Endothelial cell of umbilical vein (primary cell): ENCODE measurements at regions not wholly inside any gene's neighbourhood (a gene's known extent, or its start where the extent isn't known, plus 50 kb on each side); places are given as distances from the start of the nearest gene placed in this dataset.

Experiments
- BruUV-seq: library from RNA; stranded (reverse); fragments of 400-500 nt; replicated peaks from 2 replicates; lab custom pipeline; 2021; lab: Mats Ljungman, UMichigan
- CTCF ChIA-PET: fragments of 300-600, 350-600 bp; sonication (Branson Sonifier 250); formaldehyde crosslinking; loops from one replicate; lab custom pipeline; 2021; ENCODE audit warnings: antibody characterized with exemption, inconsistent platforms; lab: Charles Lee
- POLR2A ChIA-PET: fragments of 300-600, 350-600 bp; sonication (Branson Sonifier 250); formaldehyde crosslinking; loops from one replicate; lab custom pipeline; 2021; ENCODE audit warnings: antibody characterized with exemption, inconsistent platforms; lab: Charles Lee
- DNase-seq: peaks from one replicate; pipeline ENCODE4 v3.0.0-alpha.2; 2011; ENCODE audit warnings: low read depth, low spot score
- FAIRE-seq: peaks from 2 replicates; lab custom pipeline; 2011; peaks lifted over from hg19 to GRCh38; lab: Jason Lieb, UNC
- H2AFZ ChIP-seq: 2 replicates; pipeline ENCODE4 v1.6.0; 2012; ENCODE audit warnings: low read depth, low read length, control low read depth, inconsistent platforms
- H3K27ac ChIP-seq: 2 replicates; pipeline ENCODE4 v1.5.1; 2011; ENCODE audit warnings: low read depth, mild to moderate bottlenecking, control low read depth, low read length, moderate library complexity; ENCODE audit not compliant: insufficient read depth
- H3K27me3 ChIP-seq, 2 experiments: 2 replicates each; pipeline versions ENCODE4 v1.6.0 to v1.6.1; 2011; ENCODE audit warnings: low read length in 2 of 2, mixed read lengths in 1 of 2; ENCODE audit not compliant: control insufficient read depth in 2 of 2, insufficient read depth in 2 of 2
- H3K36me3 ChIP-seq, 2 experiments: 2 replicates in 1 of 2; 3 replicates in 1 of 2; pipeline ENCODE4 v1.5.1; 2011; ENCODE audit warnings: low read length in 2 of 2, mild to moderate bottlenecking in 1 of 2, moderate library complexity in 1 of 2; ENCODE audit not compliant: control insufficient read depth in 2 of 2, insufficient read depth in 2 of 2; ENCODE audit errors: extremely low read depth in 1 of 2
- H3K4me1 ChIP-seq: 3 replicates; pipeline ENCODE4 v1.5.1; 2011; ENCODE audit warnings: mild to moderate bottlenecking, low read length; ENCODE audit not compliant: control insufficient read depth, insufficient read depth; ENCODE audit errors: extremely low read depth
- H3K4me2 ChIP-seq: 2 replicates; pipeline ENCODE4 v1.6.1; 2011; ENCODE audit warnings: low read length, control low read depth, mixed read lengths; ENCODE audit not compliant: insufficient read depth
- H3K4me3 ChIP-seq, 3 experiments: fragments of 200-600 bp in 1 of 3; sonication (generic), shearing (Covaris generic) in 1 of 3; replicated peaks in 1 of 3; 2 replicates each; pipeline ENCODE4 v1.5.1; 2011 to 2016; ENCODE audit warnings: control low read depth in 3 of 3, low read length in 3 of 3, mild to moderate bottlenecking in 2 of 3, inconsistent platforms in 1 of 3, low read depth in 1 of 3, moderate library complexity in 1 of 3; ENCODE audit not compliant: insufficient read depth in 1 of 3
- H3K79me2 ChIP-seq: 2 replicates; pipeline ENCODE4 v1.6.0; 2012; ENCODE audit warnings: low read length, inconsistent platforms; ENCODE audit not compliant: control insufficient read depth, insufficient read depth
- H3K9ac ChIP-seq: replicated peaks from 2 replicates; pipeline ENCODE3; 2011; ENCODE audit warnings: low read length, control low read depth; ENCODE audit not compliant: insufficient read depth; ENCODE audit errors: extremely low read depth
- H3K9me1 ChIP-seq: replicated peaks from 3 replicates; pipeline ENCODE4 v1.6.0; 2011; ENCODE audit warnings: mild to moderate bottlenecking, low read length; ENCODE audit not compliant: control insufficient read depth, insufficient read depth; ENCODE audit errors: extremely low read depth
- H3K9me3 ChIP-seq: replicated peaks from 2 replicates; pipeline ENCODE4 v1.5.1; 2012; ENCODE audit warnings: low read length, inconsistent platforms; ENCODE audit not compliant: control insufficient read depth, insufficient read depth
- H4K20me1 ChIP-seq: replicated peaks from 2 replicates; pipeline ENCODE3; 2011; ENCODE audit warnings: mild to moderate bottlenecking, low read length; ENCODE audit not compliant: control insufficient read depth, insufficient read depth; ENCODE audit errors: extremely low read depth
- EZH2 ChIP-seq: IDR thresholded peaks from 2 replicates; pipeline ENCODE4 v1.6.1; 2012; ENCODE audit warnings: borderline replicate concordance, low read depth, mild to moderate bottlenecking, moderate library complexity, low read length, inconsistent platforms; ENCODE audit not compliant: severe bottlenecking
- FOS ChIP-seq: IDR thresholded peaks from 2 replicates; pipeline ENCODE4 v1.6.1; 2011; ENCODE audit warnings: mild to moderate bottlenecking, low read length, moderate library complexity, borderline replicate concordance; ENCODE audit not compliant: insufficient read depth
- GATA2 ChIP-seq: IDR thresholded peaks from 2 replicates; pipeline ENCODE4 v1.7.0; 2011; ENCODE audit warnings: low read depth, mild to moderate bottlenecking, moderate library complexity, mixed read lengths, low read length; ENCODE audit not compliant: insufficient read length, insufficient read depth
- POLR2A ChIP-seq: IDR thresholded peaks from 2 replicates; pipeline ENCODE4 v1.6.1; 2012; ENCODE audit warnings: low read depth, mild to moderate bottlenecking, control low read depth, low read length
- POLR2AphosphoS5 ChIP-seq: IDR thresholded peaks from 2 replicates; pipeline ENCODE4 v1.6.1; 2012; ENCODE audit warnings: low read depth, mild to moderate bottlenecking, control low read depth, low read length, moderate library complexity; ENCODE audit not compliant: insufficient read depth
- dilution Hi-C: fragments of 300-500 bp; cut with MboI; formaldehyde crosslinking; loops from one replicate; pipeline ENCODE4 v1.15.0; 2019; ENCODE audit warnings: low sequenced_read_pairs; ENCODE audit not compliant: extremely low pct_ligation_motif_present
- intact Hi-C: fragments of 100-400 bp; cut with micrococcal nuclease; formaldehyde crosslinking; loops from one replicate; pipeline ENCODE4 v1.10.0; 2022
- TF ChIP-seq, protein P1 (sequence below): IDR thresholded peaks from 2 replicates; pipeline ENCODE4 v1.6.1; 2011; ENCODE audit not compliant: insufficient read depth, insufficient read length
- TF ChIP-seq, protein P2 (sequence below), 2 donors: IDR thresholded peaks; 1 replicate in 1 of 2; 2 replicates in 1 of 2; pipeline ENCODE4 v1.5.1; 2011; ENCODE audit warnings: low read length in 2 of 2, mild to moderate bottlenecking in 2 of 2, moderate library complexity in 2 of 2, control low read depth in 1 of 2, inconsistent platforms in 1 of 2, low read depth in 1 of 2; ENCODE audit not compliant: insufficient read depth in 1 of 2; ENCODE audit errors: extremely low read depth in 1 of 2

DNA sequence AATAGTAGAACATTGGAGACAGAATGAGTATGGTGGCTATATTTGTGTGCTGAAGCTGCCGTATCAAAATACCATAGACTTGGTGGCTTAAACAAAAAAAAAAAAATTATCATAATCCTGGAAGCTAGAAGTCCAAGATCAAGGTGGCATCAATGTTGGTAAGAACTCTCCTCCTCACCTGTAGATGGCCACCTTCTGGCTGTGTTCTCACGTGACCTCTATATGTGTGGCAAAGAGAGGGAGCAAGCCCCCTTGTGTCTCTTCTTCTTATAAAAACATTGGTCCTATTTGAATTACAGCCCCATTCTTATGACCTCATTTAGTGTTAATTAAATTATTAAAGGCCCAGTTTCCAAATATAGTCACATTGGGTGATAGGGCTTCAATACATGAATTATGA is 1640.9 kb upstream of the PCDH7 start:
- Histone ChIP-seq H3K4me3 (no peak overlapping the region), H3K9me3 (no peaks in the 10 kb centered on the region), H3K27me3 (no peaks in the 10 kb centered on the region), H3K9me1 (no peaks in the 10 kb centered on the region), H3K27ac (no peak overlapping the region), H3K36me3 (no peaks in the 10 kb centered on the region), H2AFZ (no peak overlapping the region), H4K20me1 (no peaks in the 10 kb centered on the region), H3K4me1 (no peaks in the 10 kb centered on the region), H3K9ac (no peak overlapping the region), H3K79me2 (no peaks in the 10 kb centered on the region), H3K4me2 (no peak overlapping the region)
- FAIRE-seq, result no peak
- no peak for DNase-seq
- no TSS peak for BruUV-seq
- intact Hi-C loops (no loop called here), dilution Hi-C loops (no loop called here)
- ChIA-PET POLR2A (no interaction called here), CTCF (interaction anchor here (1.4 kb wide), 1 partner anchor 854 kb away, joined by 6 read pairs; no protein-coding TSS in a partner anchor)
- no peak for TF ChIP-seq EZH2
- no peak for TF ChIP-seq POLR2AphosphoS5
- TF ChIP-seq POLR2A, result no peak
- TF ChIP-seq, protein P1, sequence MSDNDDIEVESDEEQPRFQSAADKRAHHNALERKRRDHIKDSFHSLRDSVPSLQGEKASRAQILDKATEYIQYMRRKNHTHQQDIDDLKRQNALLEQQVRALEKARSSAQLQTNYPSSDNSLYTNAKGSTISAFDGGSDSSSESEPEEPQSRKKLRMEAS, result no peak
- TF ChIP-seq, protein P2, sequence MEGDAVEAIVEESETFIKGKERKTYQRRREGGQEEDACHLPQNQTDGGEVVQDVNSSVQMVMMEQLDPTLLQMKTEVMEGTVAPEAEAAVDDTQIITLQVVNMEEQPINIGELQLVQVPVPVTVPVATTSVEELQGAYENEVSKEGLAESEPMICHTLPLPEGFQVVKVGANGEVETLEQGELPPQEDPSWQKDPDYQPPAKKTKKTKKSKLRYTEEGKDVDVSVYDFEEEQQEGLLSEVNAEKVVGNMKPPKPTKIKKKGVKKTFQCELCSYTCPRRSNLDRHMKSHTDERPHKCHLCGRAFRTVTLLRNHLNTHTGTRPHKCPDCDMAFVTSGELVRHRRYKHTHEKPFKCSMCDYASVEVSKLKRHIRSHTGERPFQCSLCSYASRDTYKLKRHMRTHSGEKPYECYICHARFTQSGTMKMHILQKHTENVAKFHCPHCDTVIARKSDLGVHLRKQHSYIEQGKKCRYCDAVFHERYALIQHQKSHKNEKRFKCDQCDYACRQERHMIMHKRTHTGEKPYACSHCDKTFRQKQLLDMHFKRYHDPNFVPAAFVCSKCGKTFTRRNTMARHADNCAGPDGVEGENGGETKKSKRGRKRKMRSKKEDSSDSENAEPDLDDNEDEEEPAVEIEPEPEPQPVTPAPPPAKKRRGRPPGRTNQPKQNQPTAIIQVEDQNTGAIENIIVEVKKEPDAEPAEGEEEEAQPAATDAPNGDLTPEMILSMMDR (IDR thresholded peaks at IDR 0.05; ENCODE audit: extremely low read depth in 1 of 2, insufficient read depth in 1 of 2, low read depth in 1 of 2, low read length in 2 of 2), result no peak
- no peak for TF ChIP-seq GATA2
- no peak for TF ChIP-seq FOS
